OCI-LY1 (cell line): ENCODE measurements at regions not wholly inside any gene's neighbourhood (a gene's known extent, or its start where the extent isn't known, plus 50 kb on each side); places are given as distances from the start of the nearest gene placed in this dataset.

ENCODE experiments used
- H2AFZ ChIP-seq: fragments of 200-600 bp; sonication (generic), shearing (Covaris generic); 2 replicates; pipeline ENCODE4 v1.6.0; 2014; ENCODE audit warnings: antibody characterized with exemption, mild to moderate bottlenecking, low read length
- H3F3A ChIP-seq: fragments of 200-600 bp; sonication (generic), shearing (Covaris generic); 2 replicates; pipeline ENCODE4 v1.6.0; 2014; ENCODE audit warnings: mild to moderate bottlenecking, antibody characterized with exemption, low read length, moderate library complexity; ENCODE audit not compliant: insufficient read depth
- H3K27ac ChIP-seq: fragments of 200-600 bp; sonication (generic); 2 replicates; pipeline ENCODE4 v1.5.1; 2014; ENCODE audit warnings: low read length, mixed run types, mild to moderate bottlenecking, low read depth; ENCODE audit not compliant: poor library complexity, severe bottlenecking
- H3K27me3 ChIP-seq: fragments of 200-600 bp; sonication (generic); 2 replicates; pipeline ENCODE4 v1.6.0; 2014; ENCODE audit warnings: antibody characterized with exemption, mild to moderate bottlenecking, low read length, moderate library complexity; ENCODE audit not compliant: insufficient read depth
- H3K36me3 ChIP-seq: fragments of 200-600 bp; sonication (generic); 2 replicates; pipeline ENCODE4 v1.6.1; 2014; ENCODE audit warnings: mild to moderate bottlenecking, antibody characterized with exemption, low read length, moderate library complexity, mixed read lengths; ENCODE audit not compliant: insufficient read depth
- H3K4me1 ChIP-seq: fragments of 200-600 bp; sonication (generic); 2 replicates; pipeline ENCODE4 v1.5.1; 2014; ENCODE audit warnings: mild to moderate bottlenecking, low read length, moderate library complexity; ENCODE audit not compliant: insufficient read depth, severe bottlenecking
- H3K4me2 ChIP-seq: fragments of 200-600 bp; sonication (generic), shearing (Covaris generic); 2 replicates; pipeline ENCODE4 v1.6.1; 2014; ENCODE audit warnings: low read length
- H3K4me3 ChIP-seq: fragments of 200-600 bp; sonication (generic); 2 replicates; pipeline ENCODE4 v1.5.1; 2014; ENCODE audit warnings: low read length, low read depth, mild to moderate bottlenecking, mixed read lengths; ENCODE audit not compliant: poor library complexity, severe bottlenecking
- H3K79me2 ChIP-seq: fragments of 200-600 bp; shearing (Covaris generic); 2 replicates; pipeline ENCODE4 v1.6.1; 2016; ENCODE audit warnings: mixed run types, low read length, mixed read lengths; ENCODE audit not compliant: insufficient read depth
- H3K9ac ChIP-seq: fragments of 200-600 bp; sonication (generic), shearing (Covaris generic); 2 replicates; pipeline ENCODE4 v1.6.1; 2014; ENCODE audit warnings: mild to moderate bottlenecking, low read length, mixed read lengths
- H3K9me2 ChIP-seq: fragments of 200-600 bp; sonication (generic), shearing (Covaris generic); 2 replicates; pipeline ENCODE4 v1.6.1; 2014; ENCODE audit warnings: low read depth, mild to moderate bottlenecking, low read length, mixed read lengths
- H3K9me3 ChIP-seq: fragments of 200-600 bp; shearing (Covaris generic); 2 replicates; pipeline ENCODE4 v1.6.1; 2014; ENCODE audit warnings: low read length, mixed read lengths
- H4K20me1 ChIP-seq: fragments of 200-600 bp; sonication (generic), shearing (Covaris generic); 2 replicates; pipeline ENCODE4 v1.6.0; 2016; ENCODE audit warnings: mild to moderate bottlenecking, low read length; ENCODE audit not compliant: insufficient read depth
- CTCF ChIP-seq: fragments of 200-600 bp; sonication (generic), shearing (Covaris generic); IDR thresholded peaks from 2 replicates; pipeline ENCODE4 v1.5.1; 2017; ENCODE audit warnings: mild to moderate bottlenecking, antibody characterized with exemption, low read length, moderate library complexity, mixed read lengths
- EZH2 ChIP-seq: fragments of 200-600 bp; sonication (generic), shearing (Covaris generic); IDR thresholded peaks from 2 replicates; pipeline ENCODE4 v1.8.0; 2017; ENCODE audit warnings: borderline replicate concordance, mixed run types, mild to moderate bottlenecking, antibody characterized with exemption, low read length, moderate library complexity, mixed read lengths

DNA sequence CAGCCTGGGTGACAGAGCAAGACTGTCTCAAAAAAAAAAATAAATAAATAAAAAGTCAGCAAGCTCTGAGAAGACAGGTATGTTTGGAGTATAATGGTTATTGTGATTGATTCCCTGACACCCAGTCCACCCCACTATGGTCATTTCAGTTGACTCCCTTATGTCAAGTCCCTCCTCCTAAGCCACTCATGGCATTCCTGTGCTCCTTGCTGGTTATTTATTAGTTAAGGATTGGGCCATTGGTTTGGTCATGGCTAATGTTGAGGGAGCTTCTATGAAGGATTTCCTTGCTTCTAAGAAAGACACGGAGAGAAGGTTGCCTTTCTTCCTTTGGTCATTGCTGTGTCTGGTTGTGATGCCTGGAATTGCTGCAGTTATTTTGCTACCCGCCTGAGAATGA lies 140.1 kb downstream of the UCHL1 start:
- TF ChIP-seq CTCF = no peak
- no peak for TF ChIP-seq EZH2

GRCh38 chr4:41399231-41399630 lies 138.7 kb upstream of the LIMCH1 start:
- no peaks in the 10 kb centered on the region for H3K27me3 ChIP-seq
- no peaks in the 10 kb centered on the region for H3K9me2 ChIP-seq
- H3K4me1 ChIP-seq = no peaks in the 10 kb centered on the region
- TF ChIP-seq CTCF = no peak
- TF ChIP-seq EZH2 = no peak
- no peaks in the 10 kb centered on the region for H3K79me2 ChIP-seq
- no peaks in the 10 kb centered on the region for H3K9me3 ChIP-seq
- no peak overlapping the region for H2AFZ ChIP-seq
- H3K4me2 ChIP-seq = no peak overlapping the region
- no peaks in the 10 kb centered on the region for H4K20me1 ChIP-seq
- no peak overlapping the region for H3K27ac ChIP-seq
- H3K9ac ChIP-seq = no peak overlapping the region
- no peaks in the 10 kb centered on the region for H3F3A ChIP-seq
- no peak overlapping the region for H3K4me3 ChIP-seq
- no peaks in the 10 kb centered on the region for H3K36me3 ChIP-seq

More for the DNA sequence above, 140.1 kb downstream of the UCHL1 start:
- H2AFZ ChIP-seq = no peak overlapping the region
- H3K4me1 ChIP-seq = no peaks in the 10 kb centered on the region
- no peaks in the 10 kb centered on the region for H3K79me2 ChIP-seq
- no peak overlapping the region for H3K4me3 ChIP-seq
- H4K20me1 ChIP-seq = no peaks in the 10 kb centered on the region
- H3K27me3 ChIP-seq = no peaks in the 10 kb centered on the region
- H3K36me3 ChIP-seq = no peaks in the 10 kb centered on the region
- H3K9me2 ChIP-seq = no peaks in the 10 kb centered on the region
- H3K4me2 ChIP-seq = no peak overlapping the region
- no peak overlapping the region for H3K27ac ChIP-seq
- no peaks in the 10 kb centered on the region for H3F3A ChIP-seq
- H3K9ac ChIP-seq = no peak overlapping the region
- H3K9me3 ChIP-seq = no peaks in the 10 kb centered on the region

DNA sequence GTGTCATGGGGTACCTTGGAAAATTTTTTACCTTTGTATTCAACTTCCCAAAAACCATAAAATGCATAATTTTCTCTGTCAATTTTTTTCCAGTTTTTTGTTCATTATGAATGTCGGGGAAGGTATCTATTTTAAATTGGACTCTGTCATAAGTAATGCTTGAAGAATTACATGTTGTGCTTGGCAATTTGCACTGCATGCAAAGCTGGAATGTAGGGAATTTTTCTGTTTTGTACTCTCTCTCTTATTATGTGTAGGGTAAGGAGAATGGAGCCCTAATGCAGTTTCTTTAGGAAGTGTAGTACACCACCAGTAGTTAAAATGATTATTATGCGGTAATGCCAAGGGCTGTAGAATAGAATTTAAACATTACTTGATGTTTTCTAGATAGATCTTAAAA lies 137.7 kb upstream of the LIMCH1 start:
- no peaks in the 10 kb centered on the region for H4K20me1 ChIP-seq
- TF ChIP-seq CTCF = no peak
- no peak for TF ChIP-seq EZH2
- H3K4me2 ChIP-seq = no peak overlapping the region
- no peak overlapping the region for H3K4me3 ChIP-seq
- no peaks in the 10 kb centered on the region for H3K4me1 ChIP-seq
- H3F3A ChIP-seq = no peaks in the 10 kb centered on the region
- no peaks in the 10 kb centered on the region for H3K27me3 ChIP-seq
- H3K9ac ChIP-seq = no peak overlapping the region
- H3K9me2 ChIP-seq = no peaks in the 10 kb centered on the region
- no peaks in the 10 kb centered on the region for H3K79me2 ChIP-seq
- no peaks in the 10 kb centered on the region for H3K36me3 ChIP-seq
- no peak overlapping the region for H3K27ac ChIP-seq
- H3K9me3 ChIP-seq = no peaks in the 10 kb centered on the region
- H2AFZ ChIP-seq = no peak overlapping the region
